Endothelial cell of umbilical vein (primary cell): ENCODE measurements at regions not wholly inside any gene's neighbourhood (a gene's known extent, or its start where the extent isn't known, plus 50 kb on each side); places are given as distances from the start of the nearest gene placed in this dataset.

Source experiments
- BruUV-seq: library from RNA; stranded (reverse); fragments of 400-500 nt; replicated peaks from 2 replicates; lab custom pipeline; 2021; lab: Mats Ljungman, UMichigan
- CTCF ChIA-PET: fragments of 300-600, 350-600 bp; sonication (Branson Sonifier 250); formaldehyde crosslinking; loops from one replicate; lab custom pipeline; 2021; ENCODE audit warnings: antibody characterized with exemption, inconsistent platforms; lab: Charles Lee
- POLR2A ChIA-PET: fragments of 300-600, 350-600 bp; sonication (Branson Sonifier 250); formaldehyde crosslinking; loops from one replicate; lab custom pipeline; 2021; ENCODE audit warnings: antibody characterized with exemption, inconsistent platforms; lab: Charles Lee
- DNase-seq: peaks from one replicate; pipeline ENCODE4 v3.0.0-alpha.2; 2011; ENCODE audit warnings: low read depth, low spot score
- FAIRE-seq: peaks from 2 replicates; lab custom pipeline; 2011; peaks lifted over from hg19 to GRCh38; lab: Jason Lieb, UNC
- H2AFZ ChIP-seq: 2 replicates; pipeline ENCODE4 v1.6.0; 2012; ENCODE audit warnings: low read depth, low read length, control low read depth, inconsistent platforms
- H3K27ac ChIP-seq: 2 replicates; pipeline ENCODE4 v1.5.1; 2011; ENCODE audit warnings: low read depth, mild to moderate bottlenecking, control low read depth, low read length, moderate library complexity; ENCODE audit not compliant: insufficient read depth
- H3K27me3 ChIP-seq, 2 experiments: 2 replicates each; pipeline versions ENCODE4 v1.6.0 to v1.6.1; 2011; ENCODE audit warnings: low read length in 2 of 2, mixed read lengths in 1 of 2; ENCODE audit not compliant: control insufficient read depth in 2 of 2, insufficient read depth in 2 of 2
- H3K36me3 ChIP-seq, 2 experiments: 2 replicates in 1 of 2; 3 replicates in 1 of 2; pipeline ENCODE4 v1.5.1; 2011; ENCODE audit warnings: low read length in 2 of 2, mild to moderate bottlenecking in 1 of 2, moderate library complexity in 1 of 2; ENCODE audit not compliant: control insufficient read depth in 2 of 2, insufficient read depth in 2 of 2; ENCODE audit errors: extremely low read depth in 1 of 2
- H3K4me1 ChIP-seq: 3 replicates; pipeline ENCODE4 v1.5.1; 2011; ENCODE audit warnings: mild to moderate bottlenecking, low read length; ENCODE audit not compliant: control insufficient read depth, insufficient read depth; ENCODE audit errors: extremely low read depth
- H3K4me2 ChIP-seq: 2 replicates; pipeline ENCODE4 v1.6.1; 2011; ENCODE audit warnings: low read length, control low read depth, mixed read lengths; ENCODE audit not compliant: insufficient read depth
- H3K4me3 ChIP-seq, 3 experiments: fragments of 200-600 bp in 1 of 3; sonication (generic), shearing (Covaris generic) in 1 of 3; replicated peaks in 1 of 3; 2 replicates each; pipeline ENCODE4 v1.5.1; 2011 to 2016; ENCODE audit warnings: control low read depth in 3 of 3, low read length in 3 of 3, mild to moderate bottlenecking in 2 of 3, inconsistent platforms in 1 of 3, low read depth in 1 of 3, moderate library complexity in 1 of 3; ENCODE audit not compliant: insufficient read depth in 1 of 3
- H3K79me2 ChIP-seq: 2 replicates; pipeline ENCODE4 v1.6.0; 2012; ENCODE audit warnings: low read length, inconsistent platforms; ENCODE audit not compliant: control insufficient read depth, insufficient read depth
- H3K9ac ChIP-seq: replicated peaks from 2 replicates; pipeline ENCODE3; 2011; ENCODE audit warnings: low read length, control low read depth; ENCODE audit not compliant: insufficient read depth; ENCODE audit errors: extremely low read depth
- H3K9me1 ChIP-seq: replicated peaks from 3 replicates; pipeline ENCODE4 v1.6.0; 2011; ENCODE audit warnings: mild to moderate bottlenecking, low read length; ENCODE audit not compliant: control insufficient read depth, insufficient read depth; ENCODE audit errors: extremely low read depth
- H3K9me3 ChIP-seq: replicated peaks from 2 replicates; pipeline ENCODE4 v1.5.1; 2012; ENCODE audit warnings: low read length, inconsistent platforms; ENCODE audit not compliant: control insufficient read depth, insufficient read depth
- H4K20me1 ChIP-seq: replicated peaks from 2 replicates; pipeline ENCODE3; 2011; ENCODE audit warnings: mild to moderate bottlenecking, low read length; ENCODE audit not compliant: control insufficient read depth, insufficient read depth; ENCODE audit errors: extremely low read depth
- CTCF ChIP-seq, 2 donors: IDR thresholded peaks; 1 replicate in 1 of 2; 2 replicates in 1 of 2; pipeline ENCODE4 v1.5.1; 2011; ENCODE audit warnings: low read length in 2 of 2, mild to moderate bottlenecking in 2 of 2, moderate library complexity in 2 of 2, control low read depth in 1 of 2, inconsistent platforms in 1 of 2, low read depth in 1 of 2; ENCODE audit not compliant: insufficient read depth in 1 of 2; ENCODE audit errors: extremely low read depth in 1 of 2
- EZH2 ChIP-seq: IDR thresholded peaks from 2 replicates; pipeline ENCODE4 v1.6.1; 2012; ENCODE audit warnings: borderline replicate concordance, low read depth, mild to moderate bottlenecking, moderate library complexity, low read length, inconsistent platforms; ENCODE audit not compliant: severe bottlenecking
- FOS ChIP-seq: IDR thresholded peaks from 2 replicates; pipeline ENCODE4 v1.6.1; 2011; ENCODE audit warnings: mild to moderate bottlenecking, low read length, moderate library complexity, borderline replicate concordance; ENCODE audit not compliant: insufficient read depth
- GATA2 ChIP-seq: IDR thresholded peaks from 2 replicates; pipeline ENCODE4 v1.7.0; 2011; ENCODE audit warnings: low read depth, mild to moderate bottlenecking, moderate library complexity, mixed read lengths, low read length; ENCODE audit not compliant: insufficient read length, insufficient read depth
- JUN ChIP-seq: IDR thresholded peaks from 2 replicates; pipeline ENCODE4 v1.6.1; 2011; ENCODE audit warnings: borderline replicate concordance, low read depth; ENCODE audit not compliant: insufficient read length, insufficient read depth
- MAX ChIP-seq: IDR thresholded peaks from 2 replicates; pipeline ENCODE4 v1.6.1; 2011; ENCODE audit not compliant: insufficient read depth, insufficient read length
- MYC ChIP-seq: IDR thresholded peaks from one replicate; pipeline ENCODE4 v1.6.1; 2011; ENCODE audit warnings: mild to moderate bottlenecking, low read depth, low read length
- POLR2A ChIP-seq: IDR thresholded peaks from 2 replicates; pipeline ENCODE4 v1.6.1; 2012; ENCODE audit warnings: low read depth, mild to moderate bottlenecking, control low read depth, low read length
- POLR2AphosphoS5 ChIP-seq: IDR thresholded peaks from 2 replicates; pipeline ENCODE4 v1.6.1; 2012; ENCODE audit warnings: low read depth, mild to moderate bottlenecking, control low read depth, low read length, moderate library complexity; ENCODE audit not compliant: insufficient read depth
- dilution Hi-C: fragments of 300-500 bp; cut with MboI; formaldehyde crosslinking; loops from one replicate; pipeline ENCODE4 v1.15.0; 2019; ENCODE audit warnings: low sequenced_read_pairs; ENCODE audit not compliant: extremely low pct_ligation_motif_present
- intact Hi-C: fragments of 100-400 bp; cut with micrococcal nuclease; formaldehyde crosslinking; loops from one replicate; pipeline ENCODE4 v1.10.0; 2022

GRCh38 chr1:29417971-29418370 lies 181.6 kb downstream of the PTPRU start:
- intact Hi-C loops, result no loop called here
- Histone ChIP-seq H4K20me1 (no peaks in the 10 kb centered on the region), H3K79me2 (no peaks in the 10 kb centered on the region), H3K27me3 (no peaks in the 10 kb centered on the region), H3K4me2 (no peak overlapping the region), H2AFZ (no peak overlapping the region), H3K36me3 (no peaks in the 10 kb centered on the region), H3K4me1 (no peaks in the 10 kb centered on the region), H3K9me1 (no peaks in the 10 kb centered on the region), H3K9me3 (no peaks in the 10 kb centered on the region), H3K27ac (no peak overlapping the region), H3K4me3 (no peak overlapping the region), H3K9ac (no peak overlapping the region)
- BruUV-seq, result no TSS peak
- FAIRE-seq (no peak), DNase-seq (no peak)
- dilution Hi-C loops, result no loop called here
- POLR2A ChIA-PET, result no interaction called here
- CTCF ChIA-PET, result no interaction called here
- TF ChIP-seq FOS (no peak), POLR2AphosphoS5 (no peak), EZH2 (no peak), GATA2 (no peak), MAX (no peak), MYC (no peak), CTCF (IDR thresholded peaks at IDR 0.05; ENCODE audit: extremely low read depth in 1 of 2, insufficient read depth in 1 of 2, low read depth in 1 of 2, low read length in 2 of 2) (no peak), POLR2A (no peak), JUN (no peak)
